ENCODE measurements at regions not wholly inside any gene's neighbourhood (a gene's known extent, or its start where the extent isn't known, plus 50 kb on each side); places are given as distances from the start of the nearest gene placed in this dataset.

GRCh38 chr3:5798809-5799208 lies 611.3 kb downstream of the EDEM1 start:
- H3K36me3 ChIP-seq (ENCODE audit: control insufficient read depth, insufficient read depth, low read length) = no peaks in the 10 kb centered on the region
- no peaks in the 10 kb centered on the region for H3K27me3 ChIP-seq (ENCODE audit: control insufficient read depth, insufficient read depth, low read length)
- H3K9ac ChIP-seq (ENCODE audit: low read length) = no peak overlapping the region
- no peaks in the 10 kb centered on the region for H3K4me1 ChIP-seq (ENCODE audit: control insufficient read depth, insufficient read depth, low read length)
- H3K9me3 ChIP-seq (ENCODE audit: control insufficient read depth, low read length) = no peaks in the 10 kb centered on the region
- H3K4me3 ChIP-seq (ENCODE audit: low read length) = no peak overlapping the region

GRCh38 chr3:5799398-5799797 lies 611.9 kb downstream of the EDEM1 start:
- no peak overlapping the region for H3K4me3 ChIP-seq (ENCODE audit: low read length)
- H3K9me3 ChIP-seq (ENCODE audit: control insufficient read depth, low read length) = no peaks in the 10 kb centered on the region
- H3K36me3 ChIP-seq (ENCODE audit: control insufficient read depth, insufficient read depth, low read length) = no peaks in the 10 kb centered on the region
- H3K9ac ChIP-seq (ENCODE audit: low read length) = no peak overlapping the region
- no peaks in the 10 kb centered on the region for H3K4me1 ChIP-seq (ENCODE audit: control insufficient read depth, insufficient read depth, low read length)
- H3K27me3 ChIP-seq (ENCODE audit: control insufficient read depth, insufficient read depth, low read length) = no peaks in the 10 kb centered on the region

GRCh38 chr3:5800965-5801364 lies 613.5 kb downstream of the EDEM1 start:
- no peak overlapping the region for H3K9ac ChIP-seq (ENCODE audit: low read length)
- H3K36me3 ChIP-seq (ENCODE audit: control insufficient read depth, insufficient read depth, low read length) = no peaks in the 10 kb centered on the region
- H3K4me3 ChIP-seq (ENCODE audit: low read length) = no peak overlapping the region
- no peaks in the 10 kb centered on the region for H3K4me1 ChIP-seq (ENCODE audit: control insufficient read depth, insufficient read depth, low read length)
- no peaks in the 10 kb centered on the region for H3K9me3 ChIP-seq (ENCODE audit: control insufficient read depth, low read length)
- no peaks in the 10 kb centered on the region for H3K27me3 ChIP-seq (ENCODE audit: control insufficient read depth, insufficient read depth, low read length)

- H3K9me3 ChIP-seq (ENCODE audit: control insufficient read depth, low read length) = no peaks in the 10 kb centered on the region
- H3K27me3 ChIP-seq (ENCODE audit: control insufficient read depth, insufficient read depth, low read length) = no peaks in the 10 kb centered on the region
- H3K9ac ChIP-seq (ENCODE audit: low read length) = no peak overlapping the region
- H3K36me3 ChIP-seq (ENCODE audit: control insufficient read depth, insufficient read depth, low read length) = no peaks in the 10 kb centered on the region
- H3K4me1 ChIP-seq (ENCODE audit: control insufficient read depth, insufficient read depth, low read length) = no peaks in the 10 kb centered on the region
- H3K4me3 ChIP-seq (ENCODE audit: low read length) = no peak overlapping the region
Measured at GRCh38 chr3:5806192-5806591, 618.7 kb downstream of the EDEM1 start.

GRCh38 chr3:5809586-5810246 lies 622.2 kb downstream of the EDEM1 start:
- Histone ChIP-seq H3K36me3 (ENCODE audit: control insufficient read depth, insufficient read depth, low read length) (no peaks in the 10 kb centered on the region), H3K9ac (ENCODE audit: low read length) (no peak overlapping the region), H3K27me3 (ENCODE audit: control insufficient read depth, insufficient read depth, low read length) (no peaks in the 10 kb centered on the region), H3K4me3 (ENCODE audit: low read length) (no peak overlapping the region), H3K4me1 (ENCODE audit: control insufficient read depth, insufficient read depth, low read length) (no peaks in the 10 kb centered on the region), H3K9me3 (ENCODE audit: control insufficient read depth, low read length) (no peaks in the 10 kb centered on the region)

- no peaks in the 10 kb centered on the region for H3K4me1 ChIP-seq (ENCODE audit: control insufficient read depth, insufficient read depth, low read length)
- no peaks in the 10 kb centered on the region for H3K9me3 ChIP-seq (ENCODE audit: control insufficient read depth, low read length)
- H3K9ac ChIP-seq (ENCODE audit: low read length) = no peak overlapping the region
- H3K27me3 ChIP-seq (ENCODE audit: control insufficient read depth, insufficient read depth, low read length) = no peaks in the 10 kb centered on the region
- no peak overlapping the region for H3K4me3 ChIP-seq (ENCODE audit: low read length)
- H3K36me3 ChIP-seq (ENCODE audit: control insufficient read depth, insufficient read depth, low read length) = no peaks in the 10 kb centered on the region
Measured at GRCh38 chr3:5811016-5811415, 623.5 kb downstream of the EDEM1 start.

GRCh38 chr3:5813521-5813920 lies 626.0 kb downstream of the EDEM1 start:
- no peak overlapping the region for H3K4me3 ChIP-seq (ENCODE audit: low read length)
- no peaks in the 10 kb centered on the region for H3K9me3 ChIP-seq (ENCODE audit: control insufficient read depth, low read length)

GRCh38 chr3:5822843-5823242 lies 635.3 kb downstream of the EDEM1 start:
- Histone ChIP-seq H3K4me1 (ENCODE audit: control insufficient read depth, insufficient read depth, low read length) (no peaks in the 10 kb centered on the region), H3K4me3 (ENCODE audit: low read length) (no peak overlapping the region), H3K36me3 (ENCODE audit: control insufficient read depth, insufficient read depth, low read length) (no peaks in the 10 kb centered on the region), H3K9ac (ENCODE audit: low read length) (no peak overlapping the region), H3K9me3 (ENCODE audit: control insufficient read depth, low read length) (no peaks in the 10 kb centered on the region), H3K27me3 (ENCODE audit: control insufficient read depth, insufficient read depth, low read length) (no peaks in the 10 kb centered on the region)

More at GRCh38 chr3:5813521-5813920, 626.0 kb downstream of the EDEM1 start:
- no peak overlapping the region for H3K9ac ChIP-seq (ENCODE audit: low read length)
- H3K27me3 ChIP-seq (ENCODE audit: control insufficient read depth, insufficient read depth, low read length) = no peaks in the 10 kb centered on the region
- no peaks in the 10 kb centered on the region for H3K4me1 ChIP-seq (ENCODE audit: control insufficient read depth, insufficient read depth, low read length)
- H3K36me3 ChIP-seq (ENCODE audit: control insufficient read depth, insufficient read depth, low read length) = no peaks in the 10 kb centered on the region

GRCh38 chr3:5826467-5826866 lies 639.0 kb downstream of the EDEM1 start:
- no peaks in the 10 kb centered on the region for H3K4me1 ChIP-seq (ENCODE audit: control insufficient read depth, insufficient read depth, low read length)
- H3K27me3 ChIP-seq (ENCODE audit: control insufficient read depth, insufficient read depth, low read length) = no peaks in the 10 kb centered on the region
- H3K9ac ChIP-seq (ENCODE audit: low read length) = no peak overlapping the region
- no peak overlapping the region for H3K4me3 ChIP-seq (ENCODE audit: low read length)
- H3K9me3 ChIP-seq (ENCODE audit: control insufficient read depth, low read length) = no peaks in the 10 kb centered on the region
- H3K36me3 ChIP-seq (ENCODE audit: control insufficient read depth, insufficient read depth, low read length) = no peaks in the 10 kb centered on the region

GRCh38 chr3:5828251-5828650 lies 640.7 kb downstream of the EDEM1 start:
- Histone ChIP-seq H3K4me3 (ENCODE audit: low read length) (no peak overlapping the region), H3K9me3 (ENCODE audit: control insufficient read depth, low read length) (no peaks in the 10 kb centered on the region), H3K27me3 (ENCODE audit: control insufficient read depth, insufficient read depth, low read length) (no peaks in the 10 kb centered on the region), H3K36me3 (ENCODE audit: control insufficient read depth, insufficient read depth, low read length) (no peaks in the 10 kb centered on the region), H3K4me1 (ENCODE audit: control insufficient read depth, insufficient read depth, low read length) (no peaks in the 10 kb centered on the region), H3K9ac (ENCODE audit: low read length) (no peak overlapping the region)

- Histone ChIP-seq H3K4me3 (ENCODE audit: low read length) (no peak overlapping the region), H3K4me1 (ENCODE audit: control insufficient read depth, insufficient read depth, low read length) (no peaks in the 10 kb centered on the region), H3K27me3 (ENCODE audit: control insufficient read depth, insufficient read depth, low read length) (no peaks in the 10 kb centered on the region), H3K9me3 (ENCODE audit: control insufficient read depth, low read length) (no peaks in the 10 kb centered on the region), H3K9ac (ENCODE audit: low read length) (no peak overlapping the region), H3K36me3 (ENCODE audit: control insufficient read depth, insufficient read depth, low read length) (no peaks in the 10 kb centered on the region)
Measured at GRCh38 chr3:5840056-5840455, 652.5 kb downstream of the EDEM1 start.

- no peak overlapping the region for H3K9ac ChIP-seq (ENCODE audit: low read length)
- H3K9me3 ChIP-seq (ENCODE audit: control insufficient read depth, low read length) = no peaks in the 10 kb centered on the region
- no peaks in the 10 kb centered on the region for H3K27me3 ChIP-seq (ENCODE audit: control insufficient read depth, insufficient read depth, low read length)
- no peaks in the 10 kb centered on the region for H3K36me3 ChIP-seq (ENCODE audit: control insufficient read depth, insufficient read depth, low read length)
- H3K4me1 ChIP-seq (ENCODE audit: control insufficient read depth, insufficient read depth, low read length) = no peaks in the 10 kb centered on the region
- H3K4me3 ChIP-seq (ENCODE audit: low read length) = no peak overlapping the region
Measured at GRCh38 chr3:5841599-5841998, 654.1 kb downstream of the EDEM1 start.

GRCh38 chr3:5846261-5846660 lies 658.8 kb downstream of the EDEM1 start:
- Histone ChIP-seq H3K9ac (ENCODE audit: low read length) (no peak overlapping the region), H3K4me1 (ENCODE audit: control insufficient read depth, insufficient read depth, low read length) (no peaks in the 10 kb centered on the region), H3K4me3 (ENCODE audit: low read length) (no peak overlapping the region), H3K27me3 (ENCODE audit: control insufficient read depth, insufficient read depth, low read length) (no peaks in the 10 kb centered on the region), H3K36me3 (ENCODE audit: control insufficient read depth, insufficient read depth, low read length) (no peaks in the 10 kb centered on the region), H3K9me3 (ENCODE audit: control insufficient read depth, low read length) (no peaks in the 10 kb centered on the region)

Measured in mucosa of stomach (tissue), 1 donor.